ENCODE measurements at regions not wholly inside any gene's neighbourhood (a gene's known extent, or its start where the extent isn't known, plus 50 kb on each side); places are given as distances from the start of the nearest gene placed in this dataset.

GRCh38 chr3:74059301-74059922 is 434.7 kb upstream of the PDZRN3 start:
- Histone ChIP-seq H3K4me1 (replicated peaks in 1 of 2) (peaks cover under 1 to 4% of the 10 kb centered on the region in 2 donors), H3K4me3 (no peak overlapping the region), H3K27ac (no peak overlapping the region)
- peak in 2 of 8 experiments; percentile 18 to 32 for ATAC-seq (replicated peaks in 6 of 8)
- in situ Hi-C loops (cut with MboI; ENCODE audit: low pct_unique_long_range_greater_than_20kb in 2 of 9, low sequenced_read_pairs in 9 of 9, unreplicated experiment in 9 of 9): loop anchor here in 1 of 9 experiments (25.0 kb wide), 1 partner anchor 928 kb away; no protein-coding TSS in a partner anchor
- WGBS, 10 experiments: 0 to 96% (median 73%) methylated on average over 1 to 3 of the region's 3 CpGs

- in situ Hi-C loops (cut with MboI; ENCODE audit: low pct_unique_long_range_greater_than_20kb in 2 of 9, low sequenced_read_pairs in 9 of 9, unreplicated experiment in 9 of 9): loop anchor here in 1 of 9 experiments (25.0 kb wide), 1 partner anchor 930 kb away; no protein-coding TSS in a partner anchor
- no peak overlapping the region for H3K4me3 ChIP-seq
- no peak for ATAC-seq (replicated peaks in 6 of 8)
- peaks cover 4 to 13% of the 10 kb centered on the region in 2 donors for H3K4me1 ChIP-seq (replicated peaks in 1 of 2)
- no peak overlapping the region for H3K27ac ChIP-seq
- WGBS, 10 experiments: 0 to 100% (median 70%) methylated on average over 1 of the region's 1 CpG; no CpG with 5 or more reads in 6 of the 10 experiments
Observed at GRCh38 chr3:74057169-74057568, 432.4 kb upstream of the PDZRN3 start.

- ATAC-seq (replicated peaks in 6 of 8): no peak
- WGBS, 10 experiments: 0 to 59% (median 20%) methylated on average over 1 to 3 of the region's 3 CpGs; no CpG with 5 or more reads in 1 of the 10 experiments
- in situ Hi-C loops (cut with MboI; ENCODE audit: low pct_unique_long_range_greater_than_20kb in 2 of 9, low sequenced_read_pairs in 9 of 9, unreplicated experiment in 9 of 9): loop anchor here in 1 of 9 experiments (25.0 kb wide), 1 partner anchor 932 kb away; no protein-coding TSS in a partner anchor
- H3K4me3 ChIP-seq: no peak overlapping the region
- no peak overlapping the region for H3K27ac ChIP-seq
- peaks cover 6 to 14% of the 10 kb centered on the region in 2 donors for H3K4me1 ChIP-seq (replicated peaks in 1 of 2)
Observed at GRCh38 chr3:74055061-74055460, 430.3 kb upstream of the PDZRN3 start.

- peak in 2 of 8 experiments; percentile 23 to 49 for ATAC-seq (replicated peaks in 6 of 8)
- Histone ChIP-seq H3K4me1 (replicated peaks in 1 of 2) (peaks cover 11 to 19% of the 10 kb centered on the region in 2 donors), H3K27ac (no peak overlapping the region), H3K4me3 (no peak overlapping the region)
- in situ Hi-C loops (cut with MboI; ENCODE audit: low pct_unique_long_range_greater_than_20kb in 2 of 9, low sequenced_read_pairs in 9 of 9, unreplicated experiment in 9 of 9): loop anchor here in 1 of 9 experiments (25.0 kb wide), 1 partner anchor 933 kb away; no protein-coding TSS in a partner anchor
Observed at GRCh38 chr3:74054566-74054965, 429.8 kb upstream of the PDZRN3 start.

DNA sequence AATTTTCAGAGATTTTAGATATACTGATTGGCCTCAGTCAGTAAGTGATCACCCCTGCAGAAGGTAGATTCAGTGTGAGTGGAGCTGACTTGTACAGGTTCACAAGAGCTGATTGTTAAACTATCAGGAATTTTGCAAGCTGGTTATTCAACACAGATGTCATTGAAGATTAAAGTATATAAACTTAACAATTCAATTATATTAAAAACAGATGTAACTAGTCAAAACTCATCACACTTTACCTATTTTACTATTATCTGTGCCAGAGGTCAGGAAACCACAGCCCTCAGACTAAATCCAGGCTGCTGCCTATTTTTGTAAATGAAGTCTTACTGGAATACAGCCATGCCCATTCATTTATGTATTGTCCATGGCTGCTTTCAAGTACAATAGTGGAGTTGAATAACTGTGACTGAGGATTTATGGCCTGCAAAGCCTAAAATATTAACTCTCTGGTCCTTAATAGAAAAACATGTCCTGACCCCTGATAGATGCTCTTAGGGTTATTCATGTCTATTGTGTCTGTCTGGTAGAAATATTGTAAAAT is 429.3 kb upstream of the PDZRN3 start:
- H3K4me1 ChIP-seq (replicated peaks in 1 of 2): peaks cover 12 to 25% of the 10 kb centered on the region in 2 donors
- peak in 5 of 8 experiments; percentile 22 to 65 (median 46) for ATAC-seq (replicated peaks in 6 of 8)
- in situ Hi-C loops (cut with MboI; ENCODE audit: low pct_unique_long_range_greater_than_20kb in 2 of 9, low sequenced_read_pairs in 9 of 9, unreplicated experiment in 9 of 9): loop anchor here in 1 of 9 experiments (25.0 kb wide), 1 partner anchor 933 kb away; no protein-coding TSS in a partner anchor
- H3K27ac ChIP-seq: no peak overlapping the region
- no peak overlapping the region for H3K4me3 ChIP-seq

DNA sequence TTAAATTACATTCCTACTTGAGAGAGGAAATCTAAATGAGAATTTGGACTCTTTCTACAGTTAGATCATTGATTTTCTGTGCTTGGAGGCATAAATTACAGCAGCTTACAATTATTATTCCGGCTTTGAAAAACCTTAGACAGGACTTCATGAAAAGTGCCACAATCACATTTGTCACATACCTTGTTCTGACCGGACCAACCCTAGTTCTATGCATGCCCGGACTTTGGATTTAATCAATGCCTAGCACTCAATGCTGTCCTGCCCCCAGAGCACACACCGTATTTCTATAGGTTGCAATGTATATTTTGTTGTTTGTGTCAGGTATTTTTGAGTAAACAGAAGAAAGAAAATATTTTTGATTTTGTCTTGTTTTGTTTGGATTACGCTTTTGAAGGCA is 424.7 kb upstream of the PDZRN3 start:
- in situ Hi-C loops (cut with MboI; ENCODE audit: low pct_unique_long_range_greater_than_20kb in 2 of 9, low sequenced_read_pairs in 9 of 9, unreplicated experiment in 9 of 9): no loop called here
- ATAC-seq (replicated peaks in 6 of 8): peak in 3 of 8 experiments; percentile 64 to 79 (median 77)
- no peak overlapping the region for H3K27ac ChIP-seq
- WGBS, 10 experiments: 19 to 88% (median 73%) methylated on average over 1 to 5 of the region's 5 CpGs
- H3K4me3 ChIP-seq: no peak overlapping the region
- H3K4me1 ChIP-seq (replicated peaks in 1 of 2): peaks cover 12 to 26% of the 10 kb centered on the region in 2 donors

DNA sequence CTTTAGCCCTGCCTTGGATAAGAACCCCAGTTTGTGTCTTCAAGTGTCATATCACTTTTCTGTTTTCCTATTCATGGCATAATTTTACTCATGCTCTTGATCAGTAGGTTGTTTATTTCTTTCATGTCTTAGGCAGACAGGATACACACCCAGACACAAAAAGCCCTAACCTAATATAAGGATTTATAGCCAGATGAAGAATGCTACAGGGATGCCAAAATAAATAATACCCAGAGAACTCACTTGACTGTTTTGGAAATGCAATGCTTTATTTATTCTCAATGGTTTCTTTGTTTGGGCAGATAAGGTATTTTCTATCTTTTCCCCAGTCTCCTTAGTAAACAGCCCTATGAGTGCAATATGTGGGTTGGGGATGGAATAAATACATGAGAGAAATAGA is 424.0 kb upstream of the PDZRN3 start:
- in situ Hi-C loops (cut with MboI; ENCODE audit: low pct_unique_long_range_greater_than_20kb in 2 of 9, low sequenced_read_pairs in 9 of 9, unreplicated experiment in 9 of 9): no loop called here
- Histone ChIP-seq H3K4me3 (no peak overlapping the region), H3K4me1 (replicated peaks in 1 of 2) (peaks cover 8 to 18% of the 10 kb centered on the region in 2 donors), H3K27ac (no peak overlapping the region)
- peak in 2 of 8 experiments; percentile 7 to 75 for ATAC-seq (replicated peaks in 6 of 8)

- Histone ChIP-seq H3K4me1 (replicated peaks in 1 of 2) (peaks cover 5 to 14% of the 10 kb centered on the region in 2 donors), H3K27ac (no peak overlapping the region), H3K4me3 (no peak overlapping the region)
- in situ Hi-C loops (cut with MboI; ENCODE audit: low pct_unique_long_range_greater_than_20kb in 2 of 9, low sequenced_read_pairs in 9 of 9, unreplicated experiment in 9 of 9): no loop called here
- 14 to 100% (median 91%) methylated on average over 1 to 2 of the region's 2 CpGs; no CpG with 5 or more reads in 1 of the 10 experiments for WGBS, 10 experiments
- ATAC-seq (replicated peaks in 6 of 8): no peak
Observed at GRCh38 chr3:74045000-74045399, 420.3 kb upstream of the PDZRN3 start.

DNA sequence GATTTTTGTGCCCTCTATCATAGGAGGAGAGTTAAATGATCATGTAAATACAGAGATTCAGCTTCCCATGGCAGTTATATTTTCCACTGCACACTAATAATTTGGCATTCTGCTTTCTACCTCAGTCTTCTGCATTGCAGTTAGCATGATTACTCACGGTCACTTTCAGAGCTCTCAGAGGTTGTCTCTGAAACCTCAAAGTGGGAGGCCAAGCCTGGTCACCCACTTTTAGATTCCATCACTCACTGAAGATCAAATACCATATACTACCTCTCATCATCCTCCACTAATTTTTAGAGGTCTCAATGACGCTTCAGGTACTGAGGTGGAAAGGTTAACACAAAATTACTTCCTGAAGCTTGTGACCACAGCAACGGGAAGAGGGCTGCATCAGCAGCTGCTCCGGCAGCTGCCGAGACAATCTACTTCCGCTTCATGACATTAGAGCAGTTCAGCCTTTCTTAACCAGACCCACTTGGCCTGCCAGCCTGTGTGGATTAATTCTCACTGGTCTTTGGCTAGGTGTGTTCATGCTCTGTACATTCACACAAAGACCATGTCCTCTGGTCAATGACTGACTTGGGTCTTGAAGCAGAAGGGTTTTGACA is 416.4 kb upstream of the PDZRN3 start:
- in situ Hi-C loops (cut with MboI; ENCODE audit: low pct_unique_long_range_greater_than_20kb in 2 of 9, low sequenced_read_pairs in 9 of 9, unreplicated experiment in 9 of 9): no loop called here
- no peaks in the 10 kb centered on the region for H3K4me1 ChIP-seq (replicated peaks in 1 of 2)
- H3K4me3 ChIP-seq: no peak overlapping the region
- ATAC-seq (replicated peaks in 6 of 8): no peak
- WGBS, 10 experiments: 0 to 75% (median 60%) methylated on average over 1 to 6 of the region's 6 CpGs; no CpG with 5 or more reads in 2 of the 10 experiments
- H3K27ac ChIP-seq: no peak overlapping the region

DNA sequence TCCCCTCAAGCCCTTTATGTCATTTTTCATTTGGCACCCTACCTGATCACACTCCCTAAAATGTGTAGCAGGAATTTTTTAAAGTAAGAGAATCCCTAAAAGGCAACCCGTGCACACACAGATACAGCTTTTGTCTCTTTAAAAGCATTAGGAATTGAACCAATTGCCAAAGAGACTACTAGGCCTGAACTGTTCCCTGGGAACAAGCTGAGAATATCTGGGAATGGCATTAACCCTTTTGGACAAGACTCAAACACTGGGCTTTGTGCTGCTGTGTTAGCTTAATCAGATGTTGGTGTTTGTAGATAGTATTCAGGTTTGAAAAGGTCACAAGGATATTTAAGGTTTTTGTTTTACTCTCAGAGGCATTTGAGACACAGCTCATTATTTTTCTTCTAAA is 414.4 kb upstream of the PDZRN3 start:
- H3K4me3 ChIP-seq: no peak overlapping the region
- H3K27ac ChIP-seq: no peak overlapping the region
- peaks cover 0 to 4% of the 10 kb centered on the region in 2 donors for H3K4me1 ChIP-seq (replicated peaks in 1 of 2)
- in situ Hi-C loops (cut with MboI; ENCODE audit: low pct_unique_long_range_greater_than_20kb in 2 of 9, low sequenced_read_pairs in 9 of 9, unreplicated experiment in 9 of 9): no loop called here
- WGBS, 10 experiments: 17 to 83% (median 67%) methylated on average over 1 of the region's 1 CpG; no CpG with 5 or more reads in 4 of the 10 experiments
- peak in 1 of 8 experiments; percentile 76 for ATAC-seq (replicated peaks in 6 of 8)

DNA sequence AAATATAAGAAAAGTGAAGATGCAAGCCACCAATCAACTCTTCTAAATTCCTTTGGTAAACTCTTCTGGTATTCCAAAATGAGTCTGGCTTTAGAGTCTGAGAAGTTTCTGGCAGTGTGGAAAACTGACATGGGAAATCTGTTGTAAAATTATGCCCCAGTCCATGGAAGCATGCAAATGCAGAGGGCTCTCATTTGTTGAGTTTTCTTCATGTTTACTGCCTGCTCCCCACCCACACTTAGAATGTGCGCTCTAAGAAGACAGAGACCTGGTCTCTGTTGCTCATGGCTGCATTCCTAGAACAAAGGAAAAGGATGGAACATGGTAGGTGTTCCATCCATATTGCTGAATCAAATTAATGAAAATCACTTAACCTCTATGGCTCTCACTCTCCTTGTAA is 411.8 kb upstream of the PDZRN3 start:
- WGBS, 10 experiments: 0% methylated on average over 1 of the region's 1 CpG; no CpG with 5 or more reads in 8 of the 10 experiments
- H3K27ac ChIP-seq: no peak overlapping the region
- peaks cover 0 to 4% of the 10 kb centered on the region in 2 donors for H3K4me1 ChIP-seq (replicated peaks in 1 of 2)
- peak in 3 of 8 experiments; percentile 36 to 67 (median 62) for ATAC-seq (replicated peaks in 6 of 8)
- no peak overlapping the region for H3K4me3 ChIP-seq
- in situ Hi-C loops (cut with MboI; ENCODE audit: low pct_unique_long_range_greater_than_20kb in 2 of 9, low sequenced_read_pairs in 9 of 9, unreplicated experiment in 9 of 9): no loop called here

- Histone ChIP-seq H3K4me1 (replicated peaks in 1 of 2) (peaks cover 0 to 4% of the 10 kb centered on the region in 2 donors), H3K27ac (no peak overlapping the region), H3K4me3 (no peak overlapping the region)
- in situ Hi-C loops (cut with MboI; ENCODE audit: low pct_unique_long_range_greater_than_20kb in 2 of 9, low sequenced_read_pairs in 9 of 9, unreplicated experiment in 9 of 9): no loop called here
- ATAC-seq (replicated peaks in 6 of 8): peak in 3 of 8 experiments; percentile 72 to 84 (median 81)
- 0 to 100% (median 89%) methylated on average over 1 to 3 of the region's 3 CpGs; no CpG with 5 or more reads in 2 of the 10 experiments for WGBS, 10 experiments
Observed at GRCh38 chr3:74036102-74036501, 411.4 kb upstream of the PDZRN3 start.

DNA sequence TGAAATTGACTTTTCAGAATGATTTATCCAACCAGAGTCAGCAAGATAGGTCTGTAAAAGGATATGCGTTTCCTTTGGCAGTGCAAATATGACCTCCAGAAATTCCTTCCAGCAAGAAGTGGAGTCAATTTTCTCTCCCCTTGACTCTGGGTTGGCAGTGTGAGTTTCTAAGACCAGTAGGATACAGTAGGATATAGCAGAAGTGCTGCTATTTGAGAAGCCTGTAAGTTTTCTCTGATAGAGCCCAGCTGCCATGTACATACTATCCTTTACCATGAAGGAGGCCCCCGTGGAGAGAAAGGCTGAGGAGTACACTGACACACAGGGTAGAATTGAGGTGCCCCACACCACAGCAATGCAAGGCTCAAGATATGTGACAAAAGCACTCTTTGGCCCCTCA is 409.1 kb upstream of the PDZRN3 start:
- in situ Hi-C loops (cut with MboI; ENCODE audit: low pct_unique_long_range_greater_than_20kb in 2 of 9, low sequenced_read_pairs in 9 of 9, unreplicated experiment in 9 of 9): no loop called here
- Histone ChIP-seq H3K27ac (no peak overlapping the region), H3K4me3 (no peak overlapping the region), H3K4me1 (replicated peaks in 1 of 2) (peaks cover 0 to 4% of the 10 kb centered on the region in 2 donors)
- ATAC-seq (replicated peaks in 6 of 8): no peak
- 36 to 100% (median 91%) methylated on average over 1 to 2 of the region's 2 CpGs; no CpG with 5 or more reads in 3 of the 10 experiments for WGBS, 10 experiments
